ENCODE measurements at regions not wholly inside any gene's neighbourhood (a gene's known extent, or its start where the extent isn't known, plus 50 kb on each side); places are given as distances from the start of the nearest gene placed in this dataset.
"Not testable (repeated sequence)": the region's sequence is repeated elsewhere in the genome, so short reads cannot be mapped to it uniquely, and the experiment has no call there.

DNA sequence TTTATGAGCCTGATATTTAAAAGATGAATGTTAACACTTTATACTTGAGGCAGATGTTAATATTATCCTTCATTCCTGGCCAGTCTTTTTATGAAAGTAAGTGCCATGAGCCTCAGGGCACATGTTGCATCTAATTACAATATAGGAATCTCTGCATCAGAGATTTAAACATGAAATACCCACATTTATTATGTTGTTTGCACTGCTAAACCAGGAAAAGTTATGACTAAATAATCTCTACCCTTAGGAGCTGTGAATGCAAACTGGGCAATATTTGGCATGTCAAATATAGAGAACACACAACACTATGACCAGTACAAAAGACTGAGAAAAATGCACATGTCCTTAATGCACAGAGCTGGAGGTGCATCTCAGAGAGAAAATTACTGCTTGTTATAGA lies 526.1 kb upstream of the GRAMD2B start:
- TF ChIP-seq, protein P1, sequence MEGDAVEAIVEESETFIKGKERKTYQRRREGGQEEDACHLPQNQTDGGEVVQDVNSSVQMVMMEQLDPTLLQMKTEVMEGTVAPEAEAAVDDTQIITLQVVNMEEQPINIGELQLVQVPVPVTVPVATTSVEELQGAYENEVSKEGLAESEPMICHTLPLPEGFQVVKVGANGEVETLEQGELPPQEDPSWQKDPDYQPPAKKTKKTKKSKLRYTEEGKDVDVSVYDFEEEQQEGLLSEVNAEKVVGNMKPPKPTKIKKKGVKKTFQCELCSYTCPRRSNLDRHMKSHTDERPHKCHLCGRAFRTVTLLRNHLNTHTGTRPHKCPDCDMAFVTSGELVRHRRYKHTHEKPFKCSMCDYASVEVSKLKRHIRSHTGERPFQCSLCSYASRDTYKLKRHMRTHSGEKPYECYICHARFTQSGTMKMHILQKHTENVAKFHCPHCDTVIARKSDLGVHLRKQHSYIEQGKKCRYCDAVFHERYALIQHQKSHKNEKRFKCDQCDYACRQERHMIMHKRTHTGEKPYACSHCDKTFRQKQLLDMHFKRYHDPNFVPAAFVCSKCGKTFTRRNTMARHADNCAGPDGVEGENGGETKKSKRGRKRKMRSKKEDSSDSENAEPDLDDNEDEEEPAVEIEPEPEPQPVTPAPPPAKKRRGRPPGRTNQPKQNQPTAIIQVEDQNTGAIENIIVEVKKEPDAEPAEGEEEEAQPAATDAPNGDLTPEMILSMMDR (IDR thresholded peaks at IDR 0.05; ENCODE audit: insufficient read depth, low read length), result no peak
- H3K4me3 ChIP-seq (ENCODE audit: low read depth, low read length), result no peak overlapping the region
- no peak for DNase-seq (ENCODE audit: low read depth)

DNA sequence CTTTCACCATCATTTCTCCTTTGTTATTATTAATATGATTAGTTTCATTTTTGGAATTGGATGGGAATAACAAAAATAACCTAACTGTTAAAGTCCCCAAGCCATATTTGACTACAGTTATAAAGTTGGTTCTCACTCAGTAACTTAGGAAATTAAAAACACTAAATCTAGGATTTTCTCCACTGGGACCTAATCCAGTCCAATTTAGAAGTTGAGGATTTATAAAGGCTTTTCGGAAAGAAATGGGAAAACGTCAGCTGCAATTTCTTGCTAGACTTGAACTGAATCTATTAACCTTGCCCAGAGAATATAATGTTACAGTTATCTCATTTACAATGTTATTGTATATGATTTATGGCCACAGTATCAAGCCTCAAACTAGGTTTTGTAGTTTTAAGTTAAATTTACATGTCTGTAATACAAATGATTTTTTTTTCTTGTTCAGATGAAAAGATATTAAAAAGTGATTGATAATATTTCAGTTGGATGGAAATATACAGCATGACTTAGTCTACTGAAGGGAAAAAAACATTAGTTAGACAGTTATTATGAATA lies 524.3 kb upstream of the GRAMD2B start:
- DNase-seq (ENCODE audit: low read depth), result no peak
- H3K4me3 ChIP-seq (ENCODE audit: low read depth, low read length), result no peak overlapping the region
- TF ChIP-seq, protein P1 (IDR thresholded peaks at IDR 0.05; ENCODE audit: insufficient read depth, low read length), result no peak

DNA sequence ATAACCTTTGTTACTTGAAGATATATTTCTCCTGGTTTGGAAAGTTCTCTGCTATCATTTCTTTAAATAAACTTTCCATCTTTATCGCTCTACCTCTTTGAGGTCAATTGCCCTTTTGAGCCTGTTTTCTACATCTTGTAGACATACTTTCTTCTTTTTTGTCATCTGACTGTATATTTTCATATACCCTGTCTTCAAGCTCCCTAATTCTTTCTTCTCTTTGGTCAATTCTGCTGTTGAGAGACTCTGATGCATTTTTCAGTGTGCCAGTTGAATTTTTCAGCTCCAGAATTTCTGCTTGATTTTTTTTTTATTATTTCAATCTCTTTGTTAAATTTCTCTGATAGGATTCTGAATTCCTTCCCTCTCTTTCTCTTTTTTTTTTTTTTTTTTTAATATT lies 511.2 kb upstream of the GRAMD2B start:
- TF ChIP-seq, protein P1 (IDR thresholded peaks at IDR 0.05; ENCODE audit: insufficient read depth, low read length), result no peak
- H3K4me3 ChIP-seq (ENCODE audit: low read depth, low read length), result no peak overlapping the region
- DNase-seq (ENCODE audit: low read depth), result no peak

DNA sequence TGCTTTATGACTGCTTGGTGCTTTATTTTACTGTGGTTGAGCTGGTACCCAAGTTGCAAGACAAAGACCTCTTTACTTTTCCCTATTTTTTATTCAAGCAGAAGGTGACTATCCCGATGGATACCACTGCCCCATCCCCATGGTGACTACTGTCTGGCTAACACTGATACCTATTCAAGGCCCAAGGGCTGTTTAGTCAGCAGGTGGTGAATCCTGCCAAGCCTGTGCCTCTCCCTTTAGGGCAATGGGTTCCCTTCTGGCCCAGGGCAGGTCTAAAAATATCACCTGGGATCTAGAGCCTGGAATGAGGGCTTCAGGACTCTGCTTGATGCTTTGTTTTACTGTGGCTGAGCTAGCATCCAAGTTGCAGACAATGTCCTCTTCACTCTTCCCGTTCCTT lies 510.0 kb upstream of the GRAMD2B start:
- H3K4me3 ChIP-seq (ENCODE audit: low read depth, low read length), result no peak overlapping the region
- TF ChIP-seq, protein P1 (IDR thresholded peaks at IDR 0.05; ENCODE audit: insufficient read depth, low read length), result no peak
- no peak for DNase-seq (ENCODE audit: low read depth)

DNA sequence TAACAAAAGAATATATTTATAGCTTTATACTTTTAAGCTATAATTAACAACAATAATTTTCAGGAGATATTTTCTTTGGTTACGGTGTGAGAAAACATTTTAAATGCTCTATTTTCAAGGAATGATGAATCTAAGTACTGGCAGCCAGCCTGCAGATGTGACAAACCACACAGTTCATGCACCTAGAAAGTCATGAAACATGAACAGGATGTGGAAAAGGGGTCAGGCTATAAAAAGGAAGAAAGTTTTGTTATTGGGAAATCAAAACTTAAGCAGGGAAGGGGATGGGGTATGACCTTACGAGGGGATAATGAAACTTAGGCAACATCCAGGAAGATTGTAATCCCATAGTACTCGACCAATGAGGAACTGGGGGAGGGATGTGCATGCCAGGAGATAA lies 508.7 kb upstream of the GRAMD2B start:
- TF ChIP-seq, protein P1 (IDR thresholded peaks at IDR 0.05; ENCODE audit: insufficient read depth, low read length), result no peak
- DNase-seq (ENCODE audit: low read depth), result no peak
- no peak overlapping the region for H3K4me3 ChIP-seq (ENCODE audit: low read depth, low read length)

DNA sequence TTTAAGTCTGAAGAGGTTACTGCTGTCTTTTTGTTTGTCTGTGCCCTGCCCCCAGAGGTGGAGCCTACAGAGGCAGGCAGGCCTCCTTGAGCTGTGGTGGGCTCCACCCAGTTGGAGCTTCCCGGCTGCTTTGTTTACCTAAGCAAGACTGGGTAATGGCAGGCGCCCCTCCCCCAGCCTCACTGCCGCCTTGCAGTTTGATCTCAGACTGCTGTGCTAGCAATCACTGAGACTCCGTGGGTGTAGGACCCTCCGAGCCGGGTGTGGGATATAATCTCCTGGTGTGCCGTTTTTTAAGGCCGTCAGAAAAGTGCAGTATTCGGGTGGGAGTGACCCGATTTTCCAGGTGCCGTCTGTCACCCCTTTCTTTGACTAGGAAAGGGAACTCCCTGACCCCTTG lies 499.3 kb upstream of the GRAMD2B start:
- not testable (repeated sequence) for H3K4me3 ChIP-seq (ENCODE audit: low read depth, low read length); DNase-seq (ENCODE audit: low read depth)

DNA sequence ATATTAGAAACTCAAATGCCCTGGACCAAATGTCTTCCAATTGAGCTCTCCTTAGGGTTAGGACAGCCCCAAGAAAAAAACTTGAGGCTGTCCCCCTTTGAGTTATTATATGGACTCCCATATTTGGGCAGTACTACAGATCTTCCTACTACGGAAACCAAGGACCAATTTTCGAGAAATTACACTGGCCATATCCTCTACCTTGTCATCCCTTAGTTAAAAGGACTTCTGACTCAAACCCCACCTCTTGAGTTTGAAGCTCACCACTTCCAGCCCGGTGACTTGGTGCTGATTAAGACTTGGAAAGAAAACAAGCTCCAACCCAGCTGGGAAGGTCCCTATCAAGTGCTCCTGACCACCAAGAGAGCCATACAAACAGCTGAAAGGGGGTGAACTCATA lies 497.0 kb upstream of the GRAMD2B start:
- TF ChIP-seq, protein P1 (IDR thresholded peaks at IDR 0.05; ENCODE audit: insufficient read depth, low read length), result no peak
- DNase-seq (ENCODE audit: low read depth), result no peak
- H3K4me3 ChIP-seq (ENCODE audit: low read depth, low read length), result no peak overlapping the region
